HL-60 (cell line): ENCODE measurements at regions not wholly inside any gene's neighbourhood (a gene's known extent, or its start where the extent isn't known, plus 50 kb on each side); places are given as distances from the start of the nearest gene placed in this dataset.
"Not testable (repeated sequence)": the region's sequence is repeated elsewhere in the genome, so short reads cannot be mapped to it uniquely, and the experiment has no call there.

Source experiments
- DNase-seq, 2 experiments: peaks; one replicate each; pipeline ENCODE4 v3.0.0-alpha.2; 2010 to 2020; ENCODE audit warnings: low read depth in 1 of 2, low spot score in 1 of 2
- H3K27ac ChIP-seq: fragments of 250-450 bp; sonication (Bioruptor Pico); replicated peaks from 2 replicates; pipeline ENCODE4 v1.5.1; 2020; ENCODE audit warnings: mild to moderate bottlenecking, moderate library complexity
- H3K27me3 ChIP-seq: fragments of 250-450 bp; sonication (Bioruptor Pico); 2 replicates; pipeline ENCODE4 v1.5.1; 2021; ENCODE audit warnings: mild to moderate bottlenecking, moderate library complexity; ENCODE audit not compliant: insufficient read depth, poor library complexity, severe bottlenecking
- H3K4me3 ChIP-seq: replicated peaks from 2 replicates; pipeline ENCODE4 v1.5.1; 2011; ENCODE audit warnings: mild to moderate bottlenecking, control low read depth, low read length; ENCODE audit not compliant: insufficient read depth
- CTCF ChIP-seq: IDR thresholded peaks from one replicate; pipeline ENCODE4 v1.5.1; 2011; ENCODE audit warnings: low read length, control low read depth, inconsistent platforms; ENCODE audit not compliant: insufficient read depth
- GABPA ChIP-seq: IDR thresholded peaks from 2 replicates; pipeline ENCODE4 v1.6.1; 2012; ENCODE audit warnings: low read depth
- POLR2AphosphoS5 ChIP-seq: IDR thresholded peaks from 2 replicates; pipeline ENCODE4 v1.6.1; 2012; ENCODE audit warnings: low read depth
- REST ChIP-seq: IDR thresholded peaks from 2 replicates; pipeline ENCODE4 v1.6.1; 2012; ENCODE audit warnings: low read depth; ENCODE audit not compliant: insufficient replicate concordance
- SPI1 ChIP-seq: IDR thresholded peaks from 2 replicates; pipeline ENCODE4 v1.6.1; 2012; ENCODE audit warnings: low read depth, mild to moderate bottlenecking, borderline replicate concordance

- no peak for DNase-seq
- Histone ChIP-seq H3K27me3 (no peaks in the 10 kb centered on the region), H3K27ac (no peak overlapping the region), H3K4me3 (no peak overlapping the region)
- TF ChIP-seq REST: no peak
- TF ChIP-seq POLR2AphosphoS5: no peak
- TF ChIP-seq CTCF: no peak
- TF ChIP-seq GABPA: no peak
- no peak for TF ChIP-seq SPI1
Measured at GRCh38 chr3:29026286-29026685, 254.6 kb upstream of the RBMS3 start.

DNA sequence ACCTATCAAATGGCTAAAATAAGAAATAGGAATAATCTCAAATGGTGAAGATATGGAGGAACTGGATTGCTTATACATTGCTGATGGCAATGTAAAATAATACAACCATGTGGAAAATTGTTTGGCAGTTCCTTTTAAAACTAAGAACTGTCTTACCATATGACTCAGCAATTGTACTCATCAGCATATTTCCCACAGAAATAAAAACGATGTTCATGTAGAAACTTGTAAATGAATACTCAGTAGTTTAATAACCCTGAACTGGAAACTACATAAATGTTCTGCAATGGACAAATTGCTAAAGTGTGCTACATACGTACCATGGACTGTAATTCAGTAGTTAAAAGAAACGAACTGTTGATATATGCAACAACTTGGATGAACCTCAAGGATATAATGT lies 253.9 kb upstream of the RBMS3 start:
- TF ChIP-seq CTCF (no peak), SPI1 (no peak), POLR2AphosphoS5 (no peak)
- no peak overlapping the region for H3K27ac ChIP-seq
- DNase-seq: no peak
- no peaks in the 10 kb centered on the region for H3K27me3 ChIP-seq
- no peak overlapping the region for H3K4me3 ChIP-seq

- DNase-seq, H3K4me3 ChIP-seq, H3K27me3 ChIP-seq, H3K27ac ChIP-seq: not testable (repeated sequence)
Measured at GRCh38 chr3:29031175-29031574, 249.7 kb upstream of the RBMS3 start.

DNA sequence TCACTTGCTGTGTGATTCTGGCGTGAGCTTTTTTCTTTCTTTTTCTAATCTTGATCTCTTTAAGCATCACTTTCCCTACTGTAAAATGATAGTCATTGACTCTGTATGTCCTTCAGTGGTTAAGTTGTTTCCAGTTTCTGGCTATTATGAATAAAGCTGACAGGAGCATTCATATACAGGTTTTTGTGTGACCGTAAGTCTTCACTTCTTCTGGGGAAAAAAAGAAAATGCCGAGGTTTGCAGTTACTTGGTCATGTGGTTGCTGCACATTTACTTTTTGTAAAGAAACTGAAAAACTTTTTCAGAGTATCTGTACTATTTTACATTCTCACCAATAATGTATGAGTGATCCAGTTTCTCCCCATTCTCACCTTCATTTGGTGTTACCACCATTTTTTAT lies 247.4 kb upstream of the RBMS3 start:
- Histone ChIP-seq H3K4me3 (no peak overlapping the region), H3K27ac (no peak overlapping the region), H3K27me3 (no peaks in the 10 kb centered on the region)
- DNase-seq: no peak
- TF ChIP-seq SPI1 (no peak), POLR2AphosphoS5 (no peak), GABPA (no peak), CTCF (no peak), REST (no peak)
